ENCODE measurements at regions not wholly inside any gene's neighbourhood (a gene's known extent, or its start where the extent isn't known, plus 50 kb on each side); places are given as distances from the start of the nearest gene placed in this dataset.

DNA sequence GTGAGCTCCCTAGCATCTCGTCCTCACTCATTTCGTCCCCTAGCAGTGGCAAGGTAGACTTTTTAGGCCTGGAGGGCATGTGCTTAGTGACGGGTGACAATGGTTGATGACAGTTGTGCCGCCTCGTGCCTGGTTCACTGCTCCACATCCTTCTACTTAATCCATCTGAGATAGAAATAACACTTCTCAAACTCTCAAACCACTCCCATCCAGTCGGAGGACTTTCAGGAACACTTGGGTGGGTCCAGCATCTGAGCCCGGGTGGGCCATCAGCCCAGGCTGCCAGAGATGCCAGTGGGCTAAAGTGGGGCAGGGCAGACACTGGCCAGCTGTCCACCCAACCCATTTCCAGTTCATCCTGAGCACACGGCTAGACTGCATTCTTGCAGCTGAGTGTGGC is 79.7 kb upstream of the SMAD3 start:
- no peaks in the 10 kb centered on the region for H3K4me1 ChIP-seq (ENCODE audit: control insufficient read depth, insufficient read depth, low read length)
- DNase-seq, result no peak
- no peak overlapping the region for H3K4me3 ChIP-seq (ENCODE audit: low read length)
- no peaks in the 10 kb centered on the region for H3K9me3 Mint-ChIP-seq
- H3K27ac ChIP-seq (ENCODE audit: low read depth, low read length), result no peak overlapping the region
- H3K9ac ChIP-seq (ENCODE audit: extremely low read depth, low read length, poor library complexity, severe bottlenecking), result no peak overlapping the region
- H3K36me3 ChIP-seq (ENCODE audit: control insufficient read depth, insufficient read depth, low read length), result no peaks in the 10 kb centered on the region
- no peaks in the 10 kb centered on the region for H3K36me3 Mint-ChIP-seq (ENCODE audit: low read depth)
- no peaks in the 10 kb centered on the region for H3K9me3 ChIP-seq (ENCODE audit: control insufficient read depth, low read length)
- no peaks in the 10 kb centered on the region for H3K27me3 ChIP-seq (ENCODE audit: control insufficient read depth, insufficient read depth, low read length, poor library complexity, severe bottlenecking)
- WGBS, 2 experiments (ENCODE audit: insufficient coverage in 1 of 2, insufficient read length in 1 of 2), result 93 to 98% methylated on average over 5 to 8 of the region's 8 CpGs
- H3K4me1 Mint-ChIP-seq, result no peaks in the 10 kb centered on the region
- H3K27me3 Mint-ChIP-seq (ENCODE audit: insufficient read depth), result peaks cover 15% of the 10 kb centered on the region
- H3K4me3 Mint-ChIP-seq, result no peak overlapping the region
- no peak overlapping the region for H3K27ac Mint-ChIP-seq
- TF ChIP-seq, protein P1, sequence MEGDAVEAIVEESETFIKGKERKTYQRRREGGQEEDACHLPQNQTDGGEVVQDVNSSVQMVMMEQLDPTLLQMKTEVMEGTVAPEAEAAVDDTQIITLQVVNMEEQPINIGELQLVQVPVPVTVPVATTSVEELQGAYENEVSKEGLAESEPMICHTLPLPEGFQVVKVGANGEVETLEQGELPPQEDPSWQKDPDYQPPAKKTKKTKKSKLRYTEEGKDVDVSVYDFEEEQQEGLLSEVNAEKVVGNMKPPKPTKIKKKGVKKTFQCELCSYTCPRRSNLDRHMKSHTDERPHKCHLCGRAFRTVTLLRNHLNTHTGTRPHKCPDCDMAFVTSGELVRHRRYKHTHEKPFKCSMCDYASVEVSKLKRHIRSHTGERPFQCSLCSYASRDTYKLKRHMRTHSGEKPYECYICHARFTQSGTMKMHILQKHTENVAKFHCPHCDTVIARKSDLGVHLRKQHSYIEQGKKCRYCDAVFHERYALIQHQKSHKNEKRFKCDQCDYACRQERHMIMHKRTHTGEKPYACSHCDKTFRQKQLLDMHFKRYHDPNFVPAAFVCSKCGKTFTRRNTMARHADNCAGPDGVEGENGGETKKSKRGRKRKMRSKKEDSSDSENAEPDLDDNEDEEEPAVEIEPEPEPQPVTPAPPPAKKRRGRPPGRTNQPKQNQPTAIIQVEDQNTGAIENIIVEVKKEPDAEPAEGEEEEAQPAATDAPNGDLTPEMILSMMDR (conservative IDR thresholded peaks at IDR 0.05), result no peak

DNA sequence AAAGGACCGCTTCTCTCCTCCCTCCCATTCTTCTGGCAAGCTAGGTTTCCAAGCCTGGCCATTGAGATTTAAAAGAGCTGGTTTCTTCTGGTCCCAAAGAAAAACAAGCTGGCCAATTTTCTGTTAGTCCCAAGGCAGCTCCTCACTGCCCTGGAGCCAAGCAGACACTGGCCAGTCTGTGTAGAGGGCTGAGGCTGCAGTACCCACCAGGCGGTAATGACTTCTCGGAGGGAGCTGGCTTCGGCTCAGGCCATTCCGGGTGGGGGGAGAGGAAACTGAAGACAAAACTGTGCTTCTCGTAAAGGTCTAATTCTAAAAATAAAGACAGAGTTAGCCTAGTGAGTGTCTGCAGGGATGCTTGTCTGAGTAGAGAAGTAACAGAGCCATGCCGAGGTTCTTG is 78.5 kb upstream of the SMAD3 start:
- no peaks in the 10 kb centered on the region for H3K9me3 Mint-ChIP-seq
- DNase-seq, result no peak
- Histone ChIP-seq H3K36me3 (ENCODE audit: control insufficient read depth, insufficient read depth, low read length) (no peaks in the 10 kb centered on the region), H3K9ac (ENCODE audit: extremely low read depth, low read length, poor library complexity, severe bottlenecking) (no peak overlapping the region), H3K27ac (ENCODE audit: low read depth, low read length) (no peak overlapping the region), H3K9me3 (ENCODE audit: control insufficient read depth, low read length) (no peaks in the 10 kb centered on the region), H3K27me3 (ENCODE audit: control insufficient read depth, insufficient read depth, low read length, poor library complexity, severe bottlenecking) (no peaks in the 10 kb centered on the region), H3K4me1 (ENCODE audit: control insufficient read depth, insufficient read depth, low read length) (no peaks in the 10 kb centered on the region), H3K4me3 (ENCODE audit: low read length) (no peak overlapping the region)
- no peaks in the 10 kb centered on the region for H3K4me1 Mint-ChIP-seq
- H3K27me3 Mint-ChIP-seq (ENCODE audit: insufficient read depth), result peaks cover 15% of the 10 kb centered on the region
- H3K27ac Mint-ChIP-seq, result no peak overlapping the region
- H3K4me3 Mint-ChIP-seq, result no peak overlapping the region
- TF ChIP-seq, protein P1 (conservative IDR thresholded peaks at IDR 0.05), result no peak
- H3K36me3 Mint-ChIP-seq (ENCODE audit: low read depth), result no peaks in the 10 kb centered on the region
- 93 to 98% methylated on average over 5 to 7 of the region's 7 CpGs for WGBS, 2 experiments (ENCODE audit: insufficient coverage in 1 of 2, insufficient read length in 1 of 2)

DNA sequence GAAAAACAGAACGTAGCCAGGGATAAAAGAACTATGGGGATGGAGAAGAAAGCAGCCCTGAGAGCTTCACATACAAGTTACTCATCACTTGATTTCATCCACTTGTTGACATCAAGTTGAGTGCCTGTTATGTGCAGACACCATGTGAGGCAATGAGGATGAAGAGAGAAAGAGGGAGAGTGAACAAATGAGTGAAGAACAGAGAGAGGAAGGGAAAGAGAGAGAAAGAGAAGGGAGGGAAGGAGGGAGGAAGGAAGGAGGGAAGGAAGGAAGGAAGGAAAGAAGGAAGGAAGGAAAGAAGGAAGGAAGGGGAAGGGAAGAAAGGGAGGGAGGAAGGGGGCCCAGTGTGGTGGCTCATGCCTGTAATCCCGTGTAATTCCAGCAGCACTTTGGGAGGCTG is 72.3 kb upstream of the SMAD3 start:
- no peak overlapping the region for H3K4me3 ChIP-seq (ENCODE audit: low read length)
- H3K4me3 Mint-ChIP-seq, result no peak overlapping the region
- H3K27me3 ChIP-seq (ENCODE audit: control insufficient read depth, insufficient read depth, low read length, poor library complexity, severe bottlenecking), result no peaks in the 10 kb centered on the region
- H3K9me3 Mint-ChIP-seq, result no peaks in the 10 kb centered on the region
- no peak overlapping the region for H3K27ac Mint-ChIP-seq
- DNase-seq, result no peak
- 67 to 98% methylated on average over 1 to 2 of the region's 2 CpGs for WGBS, 2 experiments (ENCODE audit: insufficient coverage in 1 of 2, insufficient read length in 1 of 2)
- H3K4me1 Mint-ChIP-seq, result no peaks in the 10 kb centered on the region
- H3K9ac ChIP-seq (ENCODE audit: extremely low read depth, low read length, poor library complexity, severe bottlenecking), result no peak overlapping the region
- H3K27me3 Mint-ChIP-seq (ENCODE audit: insufficient read depth), result peaks cover 5% of the 10 kb centered on the region
- no peaks in the 10 kb centered on the region for H3K36me3 Mint-ChIP-seq (ENCODE audit: low read depth)
- no peak overlapping the region for H3K27ac ChIP-seq (ENCODE audit: low read depth, low read length)
- no peaks in the 10 kb centered on the region for H3K9me3 ChIP-seq (ENCODE audit: control insufficient read depth, low read length)
- no peaks in the 10 kb centered on the region for H3K4me1 ChIP-seq (ENCODE audit: control insufficient read depth, insufficient read depth, low read length)
- no peaks in the 10 kb centered on the region for H3K36me3 ChIP-seq (ENCODE audit: control insufficient read depth, insufficient read depth, low read length)
- TF ChIP-seq, protein P1 (conservative IDR thresholded peaks at IDR 0.05), result no peak
